ENCODE measurements at regions not wholly inside any gene's neighbourhood (a gene's known extent, or its start where the extent isn't known, plus 50 kb on each side); places are given as distances from the start of the nearest gene placed in this dataset.

DNA sequence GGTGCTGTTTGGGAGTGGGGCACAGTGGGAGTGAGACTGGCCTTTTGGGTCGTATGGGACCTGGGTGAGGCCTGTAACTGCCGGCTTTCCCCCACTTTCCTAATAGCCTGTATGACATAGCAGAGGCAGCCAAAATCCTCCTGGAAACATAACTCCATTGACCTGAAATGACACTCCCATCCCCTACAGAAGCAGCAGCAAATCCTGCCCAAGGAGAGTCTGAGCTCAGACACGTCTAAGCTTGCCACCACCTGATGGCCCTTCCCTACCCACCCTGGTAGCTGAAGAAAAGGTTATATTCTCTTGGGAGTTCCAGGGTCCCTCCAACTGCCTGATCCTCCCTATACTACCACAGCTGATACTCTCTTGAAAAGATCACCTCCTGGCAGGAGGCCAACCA lies 179.8 kb upstream of the ARRDC3 start:
- Histone ChIP-seq H3K27ac (no peak overlapping the region), H3K4me3 (no peak overlapping the region), H3K27me3 (ENCODE audit: insufficient read depth in 3 of 3, low read length in 2 of 3) (no peaks in the 10 kb centered on the region), H3K9me3 (no peaks in the 10 kb centered on the region), H3K4me1 (no peaks in the 10 kb centered on the region), H3K36me3 (ENCODE audit: insufficient read depth in 1 of 2, low read depth in 1 of 2) (no peaks in the 10 kb centered on the region)
- no peak for DNase-seq
- ATAC-seq, result no peak
- TF ChIP-seq, protein P1, sequence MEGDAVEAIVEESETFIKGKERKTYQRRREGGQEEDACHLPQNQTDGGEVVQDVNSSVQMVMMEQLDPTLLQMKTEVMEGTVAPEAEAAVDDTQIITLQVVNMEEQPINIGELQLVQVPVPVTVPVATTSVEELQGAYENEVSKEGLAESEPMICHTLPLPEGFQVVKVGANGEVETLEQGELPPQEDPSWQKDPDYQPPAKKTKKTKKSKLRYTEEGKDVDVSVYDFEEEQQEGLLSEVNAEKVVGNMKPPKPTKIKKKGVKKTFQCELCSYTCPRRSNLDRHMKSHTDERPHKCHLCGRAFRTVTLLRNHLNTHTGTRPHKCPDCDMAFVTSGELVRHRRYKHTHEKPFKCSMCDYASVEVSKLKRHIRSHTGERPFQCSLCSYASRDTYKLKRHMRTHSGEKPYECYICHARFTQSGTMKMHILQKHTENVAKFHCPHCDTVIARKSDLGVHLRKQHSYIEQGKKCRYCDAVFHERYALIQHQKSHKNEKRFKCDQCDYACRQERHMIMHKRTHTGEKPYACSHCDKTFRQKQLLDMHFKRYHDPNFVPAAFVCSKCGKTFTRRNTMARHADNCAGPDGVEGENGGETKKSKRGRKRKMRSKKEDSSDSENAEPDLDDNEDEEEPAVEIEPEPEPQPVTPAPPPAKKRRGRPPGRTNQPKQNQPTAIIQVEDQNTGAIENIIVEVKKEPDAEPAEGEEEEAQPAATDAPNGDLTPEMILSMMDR (IDR thresholded peaks at IDR 0.05), result no peak
- WGBS, 3 donors, result 69 to 84% (median 76%) methylated on average over 3 of the region's 3 CpGs
- intact Hi-C loops (cut with DNase I), result no loop called here

DNA sequence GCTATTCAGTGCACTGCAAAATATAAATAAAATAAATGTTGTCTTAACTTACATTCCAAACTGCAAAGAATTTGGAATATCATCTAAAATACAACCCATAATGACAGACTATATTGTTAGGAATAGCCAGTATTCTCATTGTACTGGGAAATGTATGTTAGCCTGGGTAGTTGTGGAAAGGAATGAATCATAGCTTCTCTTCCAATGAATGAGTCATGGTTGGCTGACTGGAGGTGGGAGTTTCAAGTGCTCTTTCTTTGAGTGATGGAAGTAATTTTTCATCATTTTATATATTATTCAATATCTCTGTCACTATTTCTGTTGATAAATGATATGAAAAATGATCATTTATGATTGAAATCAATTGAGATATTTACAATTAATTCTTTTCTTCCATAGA lies 158.6 kb upstream of the ARRDC3 start:
- H3K27ac ChIP-seq, result no peak overlapping the region
- no peaks in the 10 kb centered on the region for H3K9me3 ChIP-seq
- TF ChIP-seq, protein P1 (IDR thresholded peaks at IDR 0.05), result no peak
- intact Hi-C loops (cut with DNase I), result no loop called here
- H3K36me3 ChIP-seq (ENCODE audit: insufficient read depth in 1 of 2, low read depth in 1 of 2), result no peaks in the 10 kb centered on the region
- no peak for ATAC-seq
- H3K4me1 ChIP-seq, result no peaks in the 10 kb centered on the region
- H3K27me3 ChIP-seq (ENCODE audit: insufficient read depth in 3 of 3, low read length in 2 of 3), result no peaks in the 10 kb centered on the region
- no peak for DNase-seq
- H3K4me3 ChIP-seq, result no peak overlapping the region

DNA sequence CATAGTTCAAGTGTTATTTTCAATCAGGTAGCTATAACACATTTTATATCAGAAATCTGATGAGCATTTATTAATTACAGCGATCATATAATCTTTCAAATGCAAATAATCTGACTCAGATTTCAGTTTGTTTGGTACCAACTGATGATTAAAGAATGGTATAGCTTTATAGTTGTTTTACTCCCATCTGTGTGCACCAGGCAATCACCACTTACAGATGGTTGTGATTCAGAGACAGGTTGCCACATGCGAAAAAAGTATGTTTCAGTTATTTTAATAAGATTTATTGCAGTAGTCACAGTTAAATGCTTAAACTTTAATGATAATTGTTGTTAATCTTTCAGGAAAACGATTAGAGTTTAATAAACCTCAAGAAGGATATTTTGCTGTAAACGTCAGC lies 155.1 kb upstream of the ARRDC3 start:
- H3K9me3 ChIP-seq, result no peaks in the 10 kb centered on the region
- intact Hi-C loops (cut with DNase I), result no loop called here
- ATAC-seq, result no peak
- no peak for DNase-seq
- H3K4me3 ChIP-seq, result no peak overlapping the region
- H3K27ac ChIP-seq, result no peak overlapping the region
- TF ChIP-seq, protein P1 (IDR thresholded peaks at IDR 0.05), result no peak
- WGBS, 3 donors, result 68 to 74% (median 73%) methylated on average over 4 of the region's 4 CpGs
- no peaks in the 10 kb centered on the region for H3K36me3 ChIP-seq (ENCODE audit: insufficient read depth in 1 of 2, low read depth in 1 of 2)
- H3K27me3 ChIP-seq (ENCODE audit: insufficient read depth in 3 of 3, low read length in 2 of 3), result no peaks in the 10 kb centered on the region
- no peaks in the 10 kb centered on the region for H3K4me1 ChIP-seq

DNA sequence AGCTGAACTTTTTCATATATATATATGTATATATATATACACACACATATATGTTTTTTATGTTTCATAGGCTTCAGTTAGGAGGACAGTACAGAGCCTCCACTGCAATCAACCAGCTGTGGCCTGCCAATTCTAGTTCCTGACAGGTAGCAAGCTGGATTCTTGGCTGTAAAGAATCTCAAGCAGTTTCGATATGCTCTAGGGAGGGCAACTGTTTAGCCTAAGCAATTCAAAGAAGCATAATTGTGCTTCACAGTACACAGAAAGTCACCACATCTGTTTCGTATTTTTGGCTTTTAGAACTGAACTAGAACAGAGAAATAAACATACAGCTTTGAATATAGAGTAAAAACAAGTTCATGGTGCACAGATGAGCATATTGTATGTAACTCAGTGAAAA lies 152.4 kb upstream of the ARRDC3 start:
- Histone ChIP-seq H3K27me3 (ENCODE audit: insufficient read depth in 3 of 3, low read length in 2 of 3) (no peaks in the 10 kb centered on the region), H3K27ac (no peak overlapping the region), H3K9me3 (no peaks in the 10 kb centered on the region), H3K4me3 (no peak overlapping the region), H3K4me1 (no peaks in the 10 kb centered on the region), H3K36me3 (ENCODE audit: insufficient read depth in 1 of 2, low read depth in 1 of 2) (no peaks in the 10 kb centered on the region)
- DNase-seq (no peak), ATAC-seq (no peak)
- TF ChIP-seq, protein P1 (IDR thresholded peaks at IDR 0.05), result no peak
- 18 to 21% (median 20%) methylated on average over 2 of the region's 2 CpGs for WGBS, 3 donors
- intact Hi-C loops (cut with DNase I), result no loop called here

DNA sequence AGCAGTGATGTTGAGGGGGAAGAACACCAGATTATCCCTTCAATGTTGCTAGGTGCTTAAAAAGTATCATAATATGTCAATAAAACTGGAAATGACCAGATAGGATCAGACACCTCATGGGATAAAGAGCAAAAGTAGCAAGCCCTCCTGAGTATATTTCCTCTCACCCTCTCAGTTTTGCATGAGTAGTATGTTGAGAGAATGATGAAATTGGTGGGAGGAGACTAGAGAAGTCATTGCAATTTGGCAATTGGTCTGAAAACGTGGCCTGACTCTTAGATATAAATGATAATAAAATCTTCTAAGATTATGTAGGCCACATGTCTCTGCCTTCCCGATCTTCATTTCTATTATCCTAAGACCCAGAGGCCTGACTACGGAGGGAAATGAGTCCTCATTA lies 151.2 kb upstream of the ARRDC3 start:
- intact Hi-C loops (cut with DNase I), result no loop called here
- WGBS, 3 donors, result 78 to 83% (median 83%) methylated on average over 3 of the region's 3 CpGs

More for the DNA sequence above, 151.2 kb upstream of the ARRDC3 start:
- no peaks in the 10 kb centered on the region for H3K4me1 ChIP-seq
- no peaks in the 10 kb centered on the region for H3K27me3 ChIP-seq (ENCODE audit: insufficient read depth in 3 of 3, low read length in 2 of 3)
- TF ChIP-seq, protein P1 (IDR thresholded peaks at IDR 0.05), result no peak
- H3K4me3 ChIP-seq, result no peak overlapping the region
- no peaks in the 10 kb centered on the region for H3K36me3 ChIP-seq (ENCODE audit: insufficient read depth in 1 of 2, low read depth in 1 of 2)
- ATAC-seq, result no peak
- H3K9me3 ChIP-seq, result no peaks in the 10 kb centered on the region
- no peak overlapping the region for H3K27ac ChIP-seq
- no peak for DNase-seq
